Neural cell (in vitro differentiated cells): ENCODE measurements at regions not wholly inside any gene's neighbourhood (a gene's known extent, or its start where the extent isn't known, plus 50 kb on each side); places are given as distances from the start of the nearest gene placed in this dataset.

ENCODE experiments used
- CTCF ChIP-seq: fragments of 450-650 bp; IDR thresholded peaks from 2 replicates; pipeline ENCODE4 v1.5.1; 2014; ENCODE audit warnings: antibody characterized with exemption, mild to moderate bottlenecking, moderate library complexity; ENCODE audit not compliant: poor library complexity, severe bottlenecking
- POLR2AphosphoS5 ChIP-seq: IDR thresholded peaks from 2 replicates; pipeline ENCODE4 v1.6.1; 2012

GRCh38 chr4:31148990-31149389 lies 428.8 kb downstream of the PCDH7 start:
- TF ChIP-seq POLR2AphosphoS5 (no peak), CTCF (no peak)
